Fibroblast of skin of left biceps (primary cell): ENCODE measurements at regions not wholly inside any gene's neighbourhood (a gene's known extent, or its start where the extent isn't known, plus 50 kb on each side); places are given as distances from the start of the nearest gene placed in this dataset.
A peak's percentile ranks its signal among the peaks of the same experiment; 100 is the strongest.

ENCODE experiments used
- DNase-seq, 2 experiments: peaks; one replicate each; pipeline ENCODE4 v3.0.0-alpha.2; 2013; ENCODE audit warnings: low read depth in 2 of 2

DNA sequence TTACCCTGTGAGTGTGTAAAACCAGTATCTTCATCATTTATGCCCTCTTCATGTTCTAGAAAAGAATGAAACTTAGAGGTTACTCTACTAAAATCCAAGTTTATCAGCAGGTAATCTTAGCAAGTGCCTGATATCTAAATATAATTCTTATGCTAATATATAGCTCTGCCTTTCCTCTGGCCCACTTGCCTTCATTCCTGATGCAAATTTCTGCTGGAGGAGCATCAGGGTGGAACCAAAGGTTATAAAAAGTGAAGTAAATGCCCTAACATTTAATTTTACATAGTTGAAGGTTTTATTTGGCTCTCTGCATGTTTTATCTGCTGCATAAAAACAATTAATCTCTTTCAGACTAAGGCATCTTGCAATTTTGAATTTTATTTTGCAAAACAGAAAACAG, 936.2 kb downstream of the ROBO2 start:
- no peak for DNase-seq

DNA sequence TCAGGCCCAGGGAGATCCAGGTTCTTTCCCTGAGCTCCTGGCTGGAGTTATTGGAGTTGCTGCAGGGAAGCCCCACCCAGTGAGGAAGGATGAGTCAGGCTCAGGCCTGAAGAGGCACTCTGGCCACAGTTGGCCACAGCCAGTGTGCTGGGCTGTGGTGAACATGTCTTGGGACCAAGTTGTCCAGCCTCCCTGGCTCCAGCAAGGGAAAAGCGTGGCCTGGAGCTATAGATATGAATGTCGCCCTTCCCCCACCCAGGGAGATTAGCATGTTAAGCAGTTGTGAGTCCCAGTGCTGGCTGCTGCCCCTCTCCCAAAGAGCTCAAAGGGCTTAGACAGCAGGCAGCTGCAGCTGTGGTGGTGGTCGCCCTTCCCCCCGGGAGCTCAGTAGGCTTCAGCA, 963.2 kb downstream of the ROBO2 start:
- DNase-seq, result no peak

DNA sequence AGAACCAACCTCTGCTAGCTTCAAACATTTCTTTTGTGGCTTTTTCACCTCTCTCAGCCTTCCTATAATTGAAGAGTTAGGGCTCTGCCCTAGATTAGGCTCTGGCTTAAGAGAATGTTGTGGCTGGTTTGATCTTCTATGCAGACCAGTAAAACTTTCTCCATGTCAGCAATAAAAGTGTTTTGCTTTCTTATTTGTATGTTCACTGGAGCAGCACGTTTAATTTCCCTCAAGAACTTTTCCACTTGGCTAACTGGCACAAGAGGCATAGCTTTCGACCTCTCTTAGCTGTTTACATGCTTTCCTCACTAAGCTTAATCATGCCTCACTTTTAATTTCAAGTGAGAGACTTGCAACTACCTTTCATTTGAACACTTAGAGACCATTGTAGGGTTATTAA, 964.7 kb downstream of the ROBO2 start:
- no peak for DNase-seq

DNA sequence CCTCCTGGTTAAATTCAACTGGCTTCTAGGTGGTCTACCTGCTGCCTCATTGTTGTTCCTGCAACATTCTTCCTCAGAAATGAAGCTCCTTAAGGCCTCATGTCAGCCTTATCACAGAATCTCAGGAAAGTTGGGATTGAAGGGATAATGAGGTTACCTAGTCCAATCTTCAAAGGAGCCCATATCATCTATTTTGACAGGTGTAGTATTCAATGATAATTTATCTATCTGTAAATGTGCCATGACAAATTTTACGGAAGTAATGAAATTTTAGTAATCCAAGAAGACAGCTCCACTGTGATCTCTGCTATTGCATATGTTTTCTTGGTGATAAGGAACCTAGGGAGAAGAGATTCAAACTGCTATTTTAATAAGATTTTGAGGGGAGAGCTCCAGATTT, 973.8 kb downstream of the ROBO2 start:
- no peak for DNase-seq

DNA sequence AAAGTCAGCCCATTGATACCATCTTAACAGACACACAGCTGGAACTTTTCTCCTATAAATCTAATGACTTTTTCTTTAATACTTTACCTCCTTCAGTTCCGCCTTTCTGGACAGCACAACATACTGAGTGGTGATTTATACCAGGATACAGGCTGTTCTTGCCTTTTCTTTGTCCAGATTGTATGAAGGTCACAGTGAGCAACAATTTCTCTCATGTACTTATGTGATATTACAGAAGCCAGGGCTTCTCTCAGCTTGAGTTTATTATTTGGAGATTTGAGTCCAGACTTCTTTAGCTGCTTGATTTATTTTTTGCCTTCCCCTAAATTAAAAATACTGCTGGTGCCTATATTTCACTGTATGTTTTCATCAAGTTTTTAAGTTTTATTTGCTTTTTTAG, 976.0 kb downstream of the ROBO2 start:
- DNase-seq, result no peak

DNA sequence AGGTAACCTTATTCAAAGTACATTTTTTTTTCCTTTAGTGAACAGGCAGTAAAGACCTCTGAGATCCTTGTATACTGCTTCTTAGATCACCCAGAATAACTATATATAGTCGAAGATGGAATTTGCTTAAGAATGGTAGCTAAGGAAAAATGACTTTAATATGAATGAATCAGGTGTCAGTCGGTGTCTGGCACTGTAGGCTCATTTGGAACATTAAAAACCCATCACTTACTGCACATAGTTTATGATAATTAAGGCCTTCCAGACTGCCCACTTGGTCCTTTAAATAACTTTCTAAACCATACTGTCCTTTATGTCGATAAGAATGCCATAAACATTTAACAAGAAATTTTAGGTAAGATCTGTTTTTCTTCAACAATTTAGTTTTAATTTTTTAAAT, 981.8 kb downstream of the ROBO2 start:
- DNase-seq, result no peak

DNA sequence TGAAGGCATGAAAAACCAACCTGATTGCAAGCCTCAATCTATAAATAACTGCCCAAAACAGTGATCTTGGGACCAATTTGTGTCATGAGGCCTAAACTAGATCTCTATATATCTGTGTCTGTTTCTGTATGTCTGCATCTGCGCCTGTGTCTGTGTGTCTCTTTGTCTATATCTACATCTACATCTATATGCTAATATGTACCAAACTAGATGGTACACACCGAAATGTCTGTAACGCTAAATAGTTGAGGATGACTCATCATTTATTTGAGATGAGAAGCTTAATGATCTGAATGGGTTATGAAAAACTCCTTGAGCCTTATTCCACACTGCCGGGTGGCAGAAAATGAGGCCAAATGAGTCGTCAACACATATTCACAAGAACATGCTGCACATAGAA, 982.3 kb downstream of the ROBO2 start:
- no peak for DNase-seq

DNA sequence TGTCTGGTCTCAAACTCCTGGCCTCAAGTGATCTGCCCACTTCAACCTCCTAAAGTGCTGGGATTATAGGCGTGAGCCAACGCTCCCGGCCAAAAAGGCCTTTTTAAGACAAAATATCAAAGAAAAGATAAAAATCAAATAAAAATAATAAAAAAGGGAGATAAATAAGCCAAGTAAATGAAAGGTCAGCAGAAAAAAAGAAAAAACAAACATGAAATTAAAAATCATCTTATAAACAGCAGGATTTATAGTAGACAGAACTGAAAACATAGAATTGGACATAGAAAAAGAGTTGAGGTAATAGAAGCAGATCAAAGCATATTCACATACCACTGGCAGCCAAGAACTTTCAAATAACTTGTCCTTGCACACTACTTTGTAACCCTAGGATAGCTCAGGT, 983.4 kb downstream of the ROBO2 start:
- no peak for DNase-seq

DNA sequence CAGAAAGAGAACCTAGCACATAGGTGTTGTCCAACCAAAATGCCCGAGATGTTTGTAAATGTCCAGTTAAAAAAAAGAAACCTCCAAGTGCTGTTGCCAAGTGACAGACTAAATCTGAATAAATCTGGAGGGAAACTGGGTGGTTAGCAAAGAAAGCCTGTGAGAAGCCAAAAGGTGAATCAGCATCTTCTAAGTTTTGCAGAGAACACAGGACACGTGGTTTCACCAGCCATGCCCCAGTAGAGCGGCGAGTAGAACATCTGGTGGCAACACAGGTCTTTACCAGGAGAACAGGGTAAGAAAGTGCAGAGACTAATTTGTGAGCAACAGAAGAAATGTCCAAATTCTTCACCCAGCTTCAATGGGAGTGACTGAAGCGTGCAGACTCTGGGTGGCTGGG, 986.0 kb downstream of the ROBO2 start:
- DNase-seq, result no peak

DNA sequence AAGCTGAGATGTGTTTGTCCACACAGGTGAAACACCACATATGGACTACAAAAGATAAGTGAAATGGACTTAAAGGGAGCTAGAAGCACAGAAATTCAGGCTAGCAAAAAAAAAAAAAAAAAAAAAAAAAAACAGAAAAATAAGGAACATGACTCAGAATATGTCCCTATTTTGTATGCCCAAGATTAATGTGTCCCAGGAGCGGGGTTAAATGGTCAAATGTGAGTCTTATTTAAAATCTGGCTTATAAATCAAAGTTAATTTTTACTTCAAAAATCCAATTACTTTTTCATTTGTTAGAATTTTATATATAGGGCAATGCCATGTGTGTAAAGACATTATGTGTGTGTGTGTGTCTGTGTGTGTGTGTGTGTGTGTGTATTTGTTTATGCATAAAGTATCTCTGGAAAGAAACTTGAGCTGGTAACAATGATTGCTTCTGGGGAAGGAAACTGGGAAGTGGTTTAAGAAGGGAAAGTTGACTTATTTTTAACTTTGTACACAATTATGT, 986.5 kb downstream of the ROBO2 start:
- DNase-seq, result no peak

DNA sequence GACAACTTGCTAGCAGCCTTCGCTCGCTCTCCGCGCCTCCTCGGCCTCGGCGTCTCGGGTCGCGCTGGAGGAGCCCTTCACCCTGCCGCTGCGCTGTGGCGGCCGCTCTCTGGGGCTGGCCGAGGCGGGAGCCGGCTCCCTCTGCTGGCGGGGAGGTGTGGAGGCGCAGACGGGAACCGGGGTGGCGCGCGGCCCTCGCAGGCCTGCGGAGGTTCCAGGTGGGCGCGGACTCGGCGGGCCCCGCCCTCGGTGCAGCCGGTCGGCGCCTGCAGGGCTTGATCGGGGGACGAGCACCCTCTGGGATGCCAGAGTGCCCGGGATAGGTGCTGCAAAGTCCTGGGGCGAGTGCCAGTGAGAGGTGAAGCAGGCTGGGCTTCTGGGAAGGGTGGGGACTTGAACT, 989.9 kb downstream of the ROBO2 start:
- DNase-seq, result no peak

DNA sequence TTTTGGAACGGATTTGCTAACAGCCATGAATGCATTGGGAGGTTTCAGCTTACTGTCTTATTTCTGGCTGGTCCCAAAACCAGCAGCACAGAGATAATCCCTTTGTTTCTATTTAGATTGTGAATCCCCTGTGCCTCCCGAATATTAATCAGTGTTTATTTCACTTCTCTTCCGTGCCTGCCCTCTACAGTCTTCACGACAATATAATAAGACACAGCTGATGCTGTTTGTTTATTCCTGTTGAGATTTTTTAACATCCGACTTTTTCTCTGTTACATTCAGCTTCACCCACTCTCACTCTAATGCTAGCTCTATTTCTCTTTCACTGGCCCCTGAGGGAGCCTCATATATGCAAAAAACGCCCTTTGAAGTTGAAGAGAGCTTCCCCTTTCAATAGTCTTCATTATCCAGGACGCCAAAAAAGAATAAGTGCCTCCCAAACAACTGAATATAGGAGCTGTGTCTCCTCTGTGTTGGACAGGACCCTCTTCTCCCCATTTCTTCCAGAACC, 995.3 kb downstream of the ROBO2 start:
- DNase-seq, result no peak

DNA sequence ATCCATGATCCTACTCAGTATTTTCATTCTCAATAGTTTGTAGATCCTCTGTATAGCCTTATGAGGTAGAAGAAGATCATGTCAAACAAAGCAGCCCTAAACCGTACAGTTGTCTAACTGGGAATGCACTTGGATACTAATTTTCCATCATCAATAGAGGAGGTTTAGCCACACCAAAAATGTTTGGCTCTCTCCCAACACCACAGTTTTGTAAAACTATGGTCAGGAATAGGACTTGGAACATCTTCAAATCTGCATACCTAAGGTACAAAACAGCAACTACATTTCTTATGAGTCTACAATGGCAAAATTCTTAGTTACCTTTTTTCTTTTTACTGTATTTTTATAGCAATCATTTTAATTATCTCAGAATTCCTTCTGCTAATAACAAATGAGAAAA, 1001.6 kb downstream of the ROBO2 start:
- DNase-seq, result peak; percentile 41 to 44

DNA sequence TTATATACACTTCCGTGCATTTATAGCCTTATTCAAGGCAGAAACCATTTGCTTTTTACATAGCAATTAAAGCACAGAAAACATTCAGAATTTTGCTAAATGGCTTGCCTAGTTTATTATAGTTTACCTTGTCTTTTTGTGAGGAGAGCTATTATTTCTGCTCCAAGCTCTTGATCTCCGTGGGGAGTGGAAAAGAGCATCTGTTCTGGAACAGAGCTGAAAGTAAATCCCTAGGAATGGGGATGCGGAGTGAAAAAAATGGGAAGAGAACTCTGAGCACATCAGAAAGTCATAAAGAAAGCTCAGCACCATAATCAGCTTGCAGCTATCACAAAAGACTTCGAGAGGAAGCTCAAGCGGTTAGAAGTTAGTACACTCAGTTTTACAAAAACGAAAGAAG, 1006.7 kb downstream of the ROBO2 start:
- no peak for DNase-seq

DNA sequence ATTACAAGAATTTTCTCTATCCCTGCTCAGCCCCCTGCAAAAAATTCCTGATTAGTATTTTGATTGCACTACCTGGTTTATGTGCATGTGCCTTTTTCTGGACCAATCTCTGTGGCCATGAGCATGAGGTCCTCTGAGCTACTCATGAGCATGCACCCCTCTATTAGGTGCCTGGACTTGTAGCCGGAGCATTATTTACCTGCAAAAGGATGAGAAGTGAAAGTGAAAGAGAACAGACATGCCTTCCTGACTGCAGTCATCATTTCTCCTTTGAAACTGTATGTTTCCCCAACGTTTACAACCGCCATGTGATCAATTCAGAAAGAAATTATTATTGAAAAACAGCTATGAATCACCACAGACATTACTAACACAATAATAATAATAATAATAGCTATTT, 1008.8 kb downstream of the ROBO2 start:
- DNase-seq, result no peak

DNA sequence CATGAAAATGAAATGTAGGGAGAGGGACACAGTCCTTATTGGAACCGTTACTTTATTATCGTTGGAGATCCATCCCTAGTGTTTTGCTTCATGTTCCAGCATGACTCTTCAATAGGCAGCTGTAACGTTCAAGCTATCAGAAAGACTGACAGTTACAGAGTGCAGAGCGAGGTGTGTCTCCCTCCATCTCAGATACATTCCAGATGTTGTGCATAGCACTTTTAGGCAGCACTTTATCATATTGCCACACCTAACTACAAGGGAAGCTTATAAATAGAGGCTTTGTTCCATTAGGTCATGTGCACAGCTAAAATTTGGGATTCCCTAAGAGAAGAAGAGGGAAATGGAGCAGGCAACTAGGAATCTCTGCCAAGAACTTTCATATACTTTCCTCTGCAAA, 1009.6 kb downstream of the ROBO2 start:
- DNase-seq, result no peak

DNA sequence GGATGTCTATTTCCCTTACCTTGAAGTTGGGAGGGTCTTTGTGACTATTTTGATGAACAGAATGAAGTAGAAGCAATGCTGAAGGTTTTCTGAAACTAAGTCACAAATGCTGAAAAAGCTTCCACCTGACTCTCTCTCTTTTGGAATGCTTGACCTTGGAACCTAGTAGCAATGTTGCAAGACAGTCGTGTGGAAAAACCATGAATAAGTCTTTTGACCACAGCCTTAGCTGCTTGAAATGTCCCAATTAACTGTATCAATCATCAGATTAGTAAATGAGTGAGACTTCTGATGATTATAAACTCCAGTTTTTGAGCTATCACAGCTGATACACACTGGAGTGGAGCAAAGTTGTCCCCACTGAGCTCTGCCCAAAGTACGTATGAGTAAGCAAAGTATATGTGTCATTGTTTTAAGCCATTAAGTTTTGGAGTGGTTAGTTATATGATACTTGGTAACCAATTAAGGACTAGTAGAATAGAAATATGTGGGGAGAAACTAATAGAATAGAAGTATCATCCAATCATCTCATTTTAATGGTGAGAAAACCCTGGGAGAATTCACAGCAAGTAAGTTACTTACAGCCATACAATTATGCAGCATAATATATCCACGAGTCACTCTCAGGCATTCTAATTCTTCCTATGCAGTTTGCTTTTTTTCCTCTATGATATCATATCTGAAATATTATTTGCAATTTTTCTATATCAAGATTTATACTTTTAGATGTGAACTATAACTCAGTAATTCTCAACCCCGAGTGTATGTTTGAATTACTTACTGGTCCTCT, 1010.6 kb downstream of the ROBO2 start:
- DNase-seq, result peak; percentile 27 to 32

DNA sequence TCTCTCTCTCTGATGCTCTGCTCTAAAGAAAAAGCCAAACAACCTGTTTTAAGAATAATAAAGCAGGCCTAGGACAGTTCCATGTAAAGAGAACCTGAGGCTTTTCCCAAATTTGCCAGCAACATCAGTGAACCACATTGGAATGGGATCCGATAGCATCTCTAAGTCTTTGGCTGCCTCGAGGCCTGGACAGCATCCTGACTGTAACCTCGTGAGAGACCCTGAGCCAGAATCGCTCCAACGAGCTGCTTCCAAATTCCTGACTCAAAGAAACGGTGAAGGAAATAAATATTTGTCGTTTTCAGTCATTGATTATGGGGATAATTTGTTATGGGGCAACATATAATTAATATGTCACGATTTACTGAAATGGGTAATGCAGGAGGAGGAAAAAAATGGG, 1012.8 kb downstream of the ROBO2 start:
- no peak for DNase-seq

DNA sequence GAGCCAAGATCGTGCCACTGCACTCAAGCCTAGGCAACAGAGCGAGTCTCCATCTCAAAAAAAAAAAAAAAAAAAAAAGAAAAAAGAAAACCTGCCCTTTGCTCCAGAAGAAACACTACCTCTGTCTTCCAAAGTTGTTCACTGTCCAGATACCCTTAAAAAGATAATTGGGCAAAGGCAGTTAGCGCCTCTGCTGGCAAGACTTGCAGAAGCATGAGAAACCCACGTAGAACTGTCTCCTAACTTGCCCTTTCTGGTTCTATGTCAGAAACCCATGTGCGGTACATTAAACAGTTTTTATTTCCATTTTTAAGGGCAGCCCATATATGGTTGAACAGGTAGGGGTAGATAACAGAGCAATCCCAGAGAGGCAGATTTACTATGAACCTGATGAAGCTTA, 1026.4 kb downstream of the ROBO2 start:
- DNase-seq, result no peak

DNA sequence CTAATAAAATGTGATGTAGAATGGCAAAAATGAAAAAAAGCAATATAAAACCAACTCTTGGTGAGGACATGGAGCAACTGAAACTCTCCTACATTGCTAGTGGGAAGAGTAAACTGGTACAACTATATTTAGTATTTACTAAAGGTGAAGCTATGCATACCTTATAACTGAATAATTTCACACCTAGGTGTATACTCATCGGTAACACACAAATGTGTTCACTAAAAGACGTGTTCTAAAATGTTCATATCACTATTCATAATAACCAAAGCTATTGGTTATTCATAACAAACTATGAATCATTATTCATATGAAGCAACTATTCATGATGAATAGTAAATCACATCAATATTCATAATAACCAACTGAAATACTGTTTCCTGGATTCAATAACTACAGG, 1030.3 kb downstream of the ROBO2 start:
- no peak for DNase-seq

DNA sequence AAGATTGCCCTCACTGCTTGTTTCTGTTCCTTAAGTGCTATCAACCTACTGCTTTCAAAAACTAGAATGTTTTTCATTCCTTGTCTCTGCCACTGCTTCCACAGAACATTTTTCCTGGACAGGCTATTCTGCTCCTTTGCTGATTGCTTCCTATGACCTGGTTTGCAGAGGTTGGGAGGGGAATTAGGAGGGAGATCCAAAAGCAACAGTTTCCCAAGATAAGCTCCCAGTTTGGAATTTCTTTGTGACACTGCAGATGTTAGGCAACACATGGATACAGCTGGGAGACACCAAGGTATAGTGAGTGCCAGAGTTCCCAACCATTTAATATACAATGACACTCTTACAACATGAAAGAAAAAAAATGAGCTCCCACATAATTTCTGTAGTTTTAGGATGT, 1036.5 kb downstream of the ROBO2 start:
- no peak for DNase-seq

DNA sequence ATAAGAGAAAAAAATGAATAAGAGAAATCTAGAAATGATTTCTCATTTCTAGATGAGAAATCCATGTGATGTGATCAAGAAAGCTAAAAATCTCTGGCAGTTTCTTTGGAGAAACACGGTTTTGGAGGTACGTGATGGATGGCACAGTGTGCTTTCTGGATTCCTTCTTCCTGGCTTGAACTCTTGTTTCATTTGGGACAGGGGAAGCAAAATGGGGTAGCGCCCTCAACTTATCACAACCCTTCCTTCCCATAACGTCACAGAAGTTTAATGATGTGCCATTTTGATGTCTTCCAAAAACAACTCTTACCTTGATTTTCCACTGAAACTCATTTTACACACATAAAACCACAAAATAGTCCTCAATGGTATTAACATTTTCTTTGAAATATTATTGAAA, 1037.3 kb downstream of the ROBO2 start:
- DNase-seq, result no peak

DNA sequence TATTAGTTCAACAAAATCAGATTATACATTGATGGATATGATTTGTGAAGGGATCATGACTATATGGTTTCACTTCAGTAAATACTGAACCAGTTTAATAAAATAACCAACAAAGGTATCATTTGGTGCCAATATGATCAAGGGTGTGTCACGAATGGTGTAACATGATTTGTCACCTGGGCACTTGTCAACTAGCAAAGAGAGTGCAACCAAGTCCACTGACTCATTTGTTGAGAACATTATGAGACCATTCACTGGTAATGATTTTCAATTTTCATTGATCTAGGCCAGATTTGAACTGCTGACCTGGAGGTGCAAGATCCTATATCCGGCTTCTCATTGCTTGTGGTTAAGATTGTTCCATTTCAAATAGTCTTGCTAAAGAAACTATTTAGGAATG, 1037.9 kb downstream of the ROBO2 start:
- no peak for DNase-seq

DNA sequence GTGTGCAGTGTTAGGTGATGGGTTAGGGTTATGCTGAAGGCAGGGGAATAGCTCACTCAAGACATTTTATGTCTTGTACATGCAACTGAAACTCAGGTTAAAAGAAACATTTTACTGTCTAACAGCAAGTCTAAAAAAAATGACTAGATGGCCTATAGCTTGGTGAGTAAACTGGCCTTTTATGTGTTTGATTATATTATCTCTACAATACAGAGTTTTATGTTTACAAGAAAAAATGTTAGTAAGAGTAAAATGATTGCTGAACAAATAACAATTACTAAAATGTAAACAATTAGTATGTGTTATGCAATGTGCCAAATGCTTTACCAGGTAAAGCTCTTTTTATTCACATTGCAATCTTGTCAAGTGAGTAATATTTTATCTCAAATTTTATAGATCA, 1039.6 kb downstream of the ROBO2 start:
- no peak for DNase-seq
